ENCODE measurements at regions not wholly inside any gene's neighbourhood (a gene's known extent, or its start where the extent isn't known, plus 50 kb on each side); places are given as distances from the start of the nearest gene placed in this dataset.

DNA sequence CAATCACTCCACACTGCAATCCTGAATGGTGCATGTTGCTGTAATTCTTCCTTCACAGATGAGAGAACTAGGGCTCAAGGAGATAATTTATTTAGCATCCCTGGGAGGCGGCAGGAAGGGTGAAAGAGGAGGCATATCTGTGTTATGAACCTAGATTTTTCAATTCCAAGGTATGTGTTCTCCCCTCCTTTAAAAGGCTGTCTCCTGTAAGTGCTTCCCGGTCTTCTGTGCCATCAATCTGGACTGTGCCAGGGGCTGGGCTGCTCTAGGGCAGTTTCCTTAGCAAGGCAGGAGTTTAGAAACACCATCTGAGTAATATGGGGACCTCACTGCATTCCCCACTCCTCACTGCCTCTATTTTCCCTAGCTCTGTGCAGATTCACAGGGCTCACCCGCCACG lies 185.0 kb downstream of the RFC3 start:
- TF ChIP-seq CTCF (IDR thresholded peaks at IDR 0.05 in 2 of 3, conservative IDR thresholded peaks at IDR 0.05 in 1 of 3; ENCODE audit: borderline replicate concordance in 1 of 3, insufficient read depth in 1 of 3, low read depth in 2 of 3, low read length in 2 of 3): no peak
- no peak for TF ChIP-seq EGR1 (IDR thresholded peaks at IDR 0.05; ENCODE audit: low read depth)
- no peak for TF ChIP-seq EZH2 (IDR thresholded peaks at IDR 0.05)
- no peak for TF ChIP-seq POLR2A (IDR thresholded peaks at IDR 0.05; ENCODE audit: borderline replicate concordance, extremely low read depth, insufficient read depth, insufficient read length)
- no peak for TF ChIP-seq CEBPB (IDR thresholded peaks at IDR 0.05; ENCODE audit: low read depth)
